Epithelial cell of proximal tubule (primary cell): ENCODE measurements at regions not wholly inside any gene's neighbourhood (a gene's known extent, or its start where the extent isn't known, plus 50 kb on each side); places are given as distances from the start of the nearest gene placed in this dataset.

Experiments
- DNase-seq: peaks from one replicate; pipeline ENCODE4 v3.0.0-alpha.2; 2011; ENCODE audit warnings: low read depth
- H3K4me3 ChIP-seq: 2 replicates; pipeline ENCODE4 v1.5.1; 2011; ENCODE audit warnings: low read depth, mild to moderate bottlenecking, low read length
- TF ChIP-seq, protein P1 (sequence below): conservative IDR thresholded peaks from 2 replicates; pipeline ENCODE4 v1.5.1; 2012; ENCODE audit warnings: low read depth, mild to moderate bottlenecking, low read length

DNA sequence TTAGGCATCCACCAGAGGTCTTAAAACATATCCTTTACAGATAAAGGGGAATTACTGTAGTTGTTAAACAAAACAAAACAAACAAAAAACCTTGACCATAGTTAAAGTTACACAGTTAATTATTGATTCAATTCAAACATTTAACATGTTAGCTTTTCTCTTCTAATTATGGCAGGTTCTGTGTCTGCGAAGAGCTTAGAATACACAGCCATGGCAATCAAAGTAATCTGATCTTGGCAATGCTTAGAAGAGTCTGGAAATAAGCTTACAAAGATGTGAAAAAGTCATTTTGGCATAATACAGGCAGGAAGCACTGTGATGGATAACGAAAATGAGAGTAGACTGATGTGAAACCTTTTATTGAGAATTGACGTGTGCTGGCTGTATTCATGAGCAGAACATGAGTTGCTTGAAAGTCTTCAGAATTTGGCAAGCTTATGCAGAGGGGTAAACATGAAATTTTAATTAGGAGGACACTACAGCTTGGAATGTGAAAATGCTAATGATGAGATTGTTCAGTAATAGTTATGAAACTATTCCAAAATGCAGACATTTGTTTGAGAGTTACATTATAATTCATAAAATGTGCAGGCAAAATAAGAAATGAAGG lies 629.6 kb downstream of the FSCB start:
- H3K4me3 ChIP-seq = no peak overlapping the region
- no peak for DNase-seq
- TF ChIP-seq, protein P1, sequence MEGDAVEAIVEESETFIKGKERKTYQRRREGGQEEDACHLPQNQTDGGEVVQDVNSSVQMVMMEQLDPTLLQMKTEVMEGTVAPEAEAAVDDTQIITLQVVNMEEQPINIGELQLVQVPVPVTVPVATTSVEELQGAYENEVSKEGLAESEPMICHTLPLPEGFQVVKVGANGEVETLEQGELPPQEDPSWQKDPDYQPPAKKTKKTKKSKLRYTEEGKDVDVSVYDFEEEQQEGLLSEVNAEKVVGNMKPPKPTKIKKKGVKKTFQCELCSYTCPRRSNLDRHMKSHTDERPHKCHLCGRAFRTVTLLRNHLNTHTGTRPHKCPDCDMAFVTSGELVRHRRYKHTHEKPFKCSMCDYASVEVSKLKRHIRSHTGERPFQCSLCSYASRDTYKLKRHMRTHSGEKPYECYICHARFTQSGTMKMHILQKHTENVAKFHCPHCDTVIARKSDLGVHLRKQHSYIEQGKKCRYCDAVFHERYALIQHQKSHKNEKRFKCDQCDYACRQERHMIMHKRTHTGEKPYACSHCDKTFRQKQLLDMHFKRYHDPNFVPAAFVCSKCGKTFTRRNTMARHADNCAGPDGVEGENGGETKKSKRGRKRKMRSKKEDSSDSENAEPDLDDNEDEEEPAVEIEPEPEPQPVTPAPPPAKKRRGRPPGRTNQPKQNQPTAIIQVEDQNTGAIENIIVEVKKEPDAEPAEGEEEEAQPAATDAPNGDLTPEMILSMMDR = no peak

DNA sequence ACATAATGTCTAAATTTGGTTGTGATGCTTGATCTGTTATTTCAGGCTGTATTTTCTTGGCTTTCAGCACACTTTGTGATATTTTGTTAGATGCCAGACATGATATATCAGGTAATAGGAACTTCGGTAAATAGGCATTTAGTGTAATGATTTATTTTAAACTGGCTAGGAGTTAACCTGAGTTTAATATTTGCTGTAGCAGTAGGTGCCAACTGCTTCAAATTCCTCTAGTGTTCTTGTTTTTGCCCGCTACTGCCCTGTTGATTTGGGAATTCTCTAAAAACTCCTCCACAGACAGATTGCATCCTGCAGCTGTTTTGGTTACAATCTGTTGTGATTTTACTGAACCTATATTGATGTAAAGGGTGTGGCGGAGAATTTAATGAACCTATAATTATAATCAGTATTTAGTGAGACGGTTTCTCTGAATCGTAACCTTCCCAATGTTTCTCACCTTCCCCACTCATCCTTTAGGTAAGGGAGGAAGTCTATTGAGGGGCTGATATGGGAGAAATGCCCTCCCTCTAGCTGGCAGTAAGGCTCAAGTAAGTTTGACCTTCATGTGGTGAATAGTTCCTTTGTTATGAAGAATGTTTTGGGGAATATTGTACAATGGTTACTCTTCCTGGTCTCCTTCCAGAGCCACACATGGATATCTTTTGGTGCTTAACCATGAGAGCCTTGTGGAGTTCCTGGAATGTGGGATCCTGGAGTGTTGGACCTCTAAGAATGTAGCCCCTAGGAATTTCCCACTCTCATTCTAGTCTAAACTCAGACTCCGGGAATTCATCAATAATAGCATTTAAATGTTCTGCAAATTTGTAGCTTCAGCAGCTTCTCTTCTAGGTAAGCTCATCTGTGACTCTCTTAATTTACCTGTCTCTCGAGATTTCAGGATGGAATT lies 634.1 kb downstream of the FSCB start:
- TF ChIP-seq, protein P1 = no peak
- no peak for DNase-seq
- no peak overlapping the region for H3K4me3 ChIP-seq

DNA sequence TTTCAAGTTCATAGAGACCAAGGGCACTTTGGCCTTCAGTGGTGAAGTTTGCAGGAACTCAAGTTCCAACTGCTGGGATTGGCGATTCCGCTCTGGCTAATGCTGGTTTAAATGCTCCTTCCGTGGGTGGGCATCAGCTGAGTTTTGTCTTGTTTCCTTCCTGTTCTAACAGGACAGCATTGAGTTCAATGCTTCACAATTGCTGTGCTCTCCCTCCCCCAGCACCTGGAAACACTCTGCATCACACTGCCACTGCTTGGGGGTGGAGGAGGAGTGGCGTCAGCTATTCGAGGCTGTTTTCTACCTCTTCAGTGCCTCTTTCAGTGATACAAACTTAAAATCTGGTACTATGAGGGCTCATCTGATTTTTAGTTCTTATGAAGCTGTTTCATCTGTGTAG lies 634.9 kb downstream of the FSCB start:
- DNase-seq = no peak
- no peak overlapping the region for H3K4me3 ChIP-seq
- TF ChIP-seq, protein P1 = no peak

DNA sequence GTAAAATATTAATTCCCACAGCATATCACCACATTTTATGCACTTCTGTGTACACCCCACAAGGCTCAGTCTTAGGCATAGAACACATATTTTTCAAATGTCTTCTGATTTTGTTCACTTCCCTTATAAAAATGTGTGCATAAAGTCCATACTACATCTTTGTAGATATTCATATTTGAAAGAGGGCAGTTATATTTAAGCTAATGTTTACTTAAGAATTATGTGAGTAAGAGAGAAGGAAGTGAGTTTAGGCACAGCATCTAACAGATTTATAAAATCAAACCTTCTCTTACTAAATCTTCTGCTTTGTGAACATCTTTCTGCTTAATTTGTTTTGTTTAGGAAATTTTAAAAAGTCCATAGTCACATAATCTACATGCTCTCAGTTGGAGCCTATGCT lies 648.1 kb downstream of the FSCB start:
- no peak for DNase-seq
- TF ChIP-seq, protein P1 = no peak
- no peak overlapping the region for H3K4me3 ChIP-seq

DNA sequence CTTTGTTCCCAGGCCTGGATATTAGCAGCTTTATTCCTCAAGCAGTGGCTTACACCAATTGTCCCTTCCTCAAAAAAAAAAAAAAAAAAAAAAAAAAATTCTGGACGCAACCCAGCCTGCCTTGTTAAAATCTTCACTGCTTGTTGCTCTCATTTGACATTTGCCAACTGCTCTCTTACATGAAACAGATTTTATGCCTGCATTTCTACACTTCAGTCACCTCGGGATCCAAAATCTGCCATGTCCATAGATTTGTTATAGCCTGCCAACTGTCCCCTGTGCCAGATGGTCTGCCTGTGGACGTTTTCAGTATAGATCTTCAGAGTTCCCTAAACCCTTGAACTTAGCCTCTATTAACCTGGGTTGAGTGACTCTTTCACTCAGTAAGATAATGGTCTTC lies 651.5 kb downstream of the FSCB start:
- TF ChIP-seq, protein P1 = no peak
- no peak for DNase-seq
- no peak overlapping the region for H3K4me3 ChIP-seq

DNA sequence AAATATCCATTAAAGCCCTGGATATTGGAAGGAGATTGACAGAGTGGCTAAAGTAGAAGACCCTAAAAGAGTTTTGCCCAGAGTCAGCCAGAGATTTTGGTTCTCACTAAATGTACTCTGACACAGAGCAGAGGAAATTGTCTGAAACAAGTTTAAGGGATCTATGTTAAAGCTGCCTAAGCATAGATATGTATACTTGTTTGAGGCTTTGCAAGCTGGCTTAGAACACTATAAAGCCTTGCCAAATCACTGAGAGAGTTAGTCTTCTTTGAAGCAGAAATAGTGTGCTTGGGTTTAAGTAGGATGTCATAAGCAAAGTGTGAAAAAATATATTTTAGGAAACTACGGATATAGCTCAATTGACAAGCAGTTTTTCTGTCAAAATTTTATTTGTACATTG lies 653.5 kb downstream of the FSCB start:
- H3K4me3 ChIP-seq = no peak overlapping the region
- TF ChIP-seq, protein P1 = no peak
- no peak for DNase-seq
